NB4 (cell line): ENCODE measurements at regions not wholly inside any gene's neighbourhood (a gene's known extent, or its start where the extent isn't known, plus 50 kb on each side); places are given as distances from the start of the nearest gene placed in this dataset.

ENCODE experiments used
- MYC ChIP-seq: IDR thresholded peaks from 2 replicates; pipeline ENCODE4 v1.6.1; 2011; ENCODE audit warnings: low read depth, low read length
- POLR2A ChIP-seq: IDR thresholded peaks from 2 replicates; pipeline ENCODE4 v1.6.1; 2011; ENCODE audit warnings: mild to moderate bottlenecking; ENCODE audit not compliant: insufficient read length; ENCODE audit errors: extremely low read depth
- TF ChIP-seq, protein P1 (sequence below): IDR thresholded peaks from one replicate; pipeline ENCODE4 v1.5.1; 2012; ENCODE audit warnings: low read depth, low read length
- TF ChIP-seq, protein P2 (sequence below): IDR thresholded peaks from 2 replicates; pipeline ENCODE4 v1.6.1; 2011; ENCODE audit warnings: low read depth, low read length

DNA sequence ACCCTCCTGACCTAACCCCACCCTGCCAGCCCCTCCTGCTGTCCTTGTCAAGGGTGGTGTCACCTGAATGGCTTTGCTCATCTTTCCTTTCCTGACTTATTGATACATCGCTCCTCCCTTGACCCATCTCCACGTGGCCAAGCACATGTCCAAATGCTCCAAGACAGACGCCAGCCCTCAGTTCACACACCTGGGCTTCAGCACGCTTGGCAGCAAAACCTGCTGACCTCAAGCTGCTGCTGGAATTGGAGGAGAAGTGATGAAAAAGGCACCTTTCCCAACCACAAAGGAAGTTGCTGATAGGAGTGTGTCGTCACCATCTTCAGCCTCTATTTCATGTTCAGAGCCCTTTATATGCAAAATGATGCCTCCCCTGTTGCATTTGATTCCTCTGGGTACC, 141.3 kb downstream of the TLE3 start:
- TF ChIP-seq POLR2A (no peak), MYC (no peak)
- TF ChIP-seq, protein P1, sequence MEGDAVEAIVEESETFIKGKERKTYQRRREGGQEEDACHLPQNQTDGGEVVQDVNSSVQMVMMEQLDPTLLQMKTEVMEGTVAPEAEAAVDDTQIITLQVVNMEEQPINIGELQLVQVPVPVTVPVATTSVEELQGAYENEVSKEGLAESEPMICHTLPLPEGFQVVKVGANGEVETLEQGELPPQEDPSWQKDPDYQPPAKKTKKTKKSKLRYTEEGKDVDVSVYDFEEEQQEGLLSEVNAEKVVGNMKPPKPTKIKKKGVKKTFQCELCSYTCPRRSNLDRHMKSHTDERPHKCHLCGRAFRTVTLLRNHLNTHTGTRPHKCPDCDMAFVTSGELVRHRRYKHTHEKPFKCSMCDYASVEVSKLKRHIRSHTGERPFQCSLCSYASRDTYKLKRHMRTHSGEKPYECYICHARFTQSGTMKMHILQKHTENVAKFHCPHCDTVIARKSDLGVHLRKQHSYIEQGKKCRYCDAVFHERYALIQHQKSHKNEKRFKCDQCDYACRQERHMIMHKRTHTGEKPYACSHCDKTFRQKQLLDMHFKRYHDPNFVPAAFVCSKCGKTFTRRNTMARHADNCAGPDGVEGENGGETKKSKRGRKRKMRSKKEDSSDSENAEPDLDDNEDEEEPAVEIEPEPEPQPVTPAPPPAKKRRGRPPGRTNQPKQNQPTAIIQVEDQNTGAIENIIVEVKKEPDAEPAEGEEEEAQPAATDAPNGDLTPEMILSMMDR: no peak
- TF ChIP-seq, protein P2, sequence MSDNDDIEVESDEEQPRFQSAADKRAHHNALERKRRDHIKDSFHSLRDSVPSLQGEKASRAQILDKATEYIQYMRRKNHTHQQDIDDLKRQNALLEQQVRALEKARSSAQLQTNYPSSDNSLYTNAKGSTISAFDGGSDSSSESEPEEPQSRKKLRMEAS: no peak
